ENCODE measurements at regions not wholly inside any gene's neighbourhood (a gene's known extent, or its start where the extent isn't known, plus 50 kb on each side); places are given as distances from the start of the nearest gene placed in this dataset.

DNA sequence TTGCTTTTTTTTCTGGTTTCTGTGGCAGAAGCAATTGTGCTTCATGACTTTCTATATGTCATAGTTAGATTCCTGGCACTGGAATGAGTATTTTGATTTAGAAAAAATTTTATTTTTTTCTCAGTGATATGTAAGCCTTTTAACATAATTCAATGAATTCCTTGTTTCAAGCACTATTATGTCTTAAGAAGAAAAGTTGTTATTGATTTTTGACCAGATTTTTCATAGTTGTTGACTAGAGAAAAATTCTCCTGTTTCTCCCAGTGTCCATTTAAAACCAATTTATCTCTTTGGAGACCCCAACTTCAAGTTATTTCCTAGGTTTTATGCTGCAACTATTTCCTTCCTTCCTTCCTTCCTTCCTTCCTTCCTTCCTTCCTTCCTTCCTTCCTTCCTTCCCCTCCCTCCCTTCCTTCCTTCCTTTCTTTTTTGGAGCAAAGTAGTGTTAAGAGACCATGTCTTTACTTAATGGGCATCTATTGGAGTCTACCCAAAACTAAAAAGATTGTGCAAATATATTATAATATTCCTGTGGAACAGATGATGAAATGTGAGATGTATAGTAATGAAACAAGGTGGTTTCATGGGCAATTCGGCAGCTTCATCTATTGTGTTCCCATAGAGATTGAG lies 346.9 kb downstream of the RNF144B start:
- no peak overlapping the region for H3K4me2 ChIP-seq (ENCODE audit: low read length)
- no peaks in the 10 kb centered on the region for H3K36me3 ChIP-seq (ENCODE audit: control insufficient read depth, low read length)
- no peaks in the 10 kb centered on the region for H4K20me1 ChIP-seq (ENCODE audit: control insufficient read depth, insufficient read depth, low read depth, low read length)
- no peaks in the 10 kb centered on the region for H3K27me3 ChIP-seq (ENCODE audit: control insufficient read depth, low read length)
- no peaks in the 10 kb centered on the region for H3K79me2 ChIP-seq (ENCODE audit: control insufficient read depth, low read length)
- no peaks in the 10 kb centered on the region for H3F3A ChIP-seq (ENCODE audit: control insufficient read depth, insufficient read depth)
- H3K4me1 ChIP-seq (ENCODE audit: control insufficient read depth, low read length), result no peaks in the 10 kb centered on the region
- H3K9me2 ChIP-seq (replicated peaks; ENCODE audit: control insufficient read depth, low read length), result no peaks in the 10 kb centered on the region
- no peaks in the 10 kb centered on the region for H3K9me3 ChIP-seq (ENCODE audit: control insufficient read depth, insufficient read depth, low read length)
- TF ChIP-seq CTCF (IDR thresholded peaks at IDR 0.05; ENCODE audit: low read depth, low read length, poor library complexity, severe bottlenecking) (no peak), EZH2phosphoT487 (IDR thresholded peaks at IDR 0.05; ENCODE audit: borderline replicate concordance, low read length) (no peak)
- no peak overlapping the region for H3K4me3 ChIP-seq (ENCODE audit: low read length)
- no peak overlapping the region for H3K27ac ChIP-seq (ENCODE audit: low read depth, low read length)

DNA sequence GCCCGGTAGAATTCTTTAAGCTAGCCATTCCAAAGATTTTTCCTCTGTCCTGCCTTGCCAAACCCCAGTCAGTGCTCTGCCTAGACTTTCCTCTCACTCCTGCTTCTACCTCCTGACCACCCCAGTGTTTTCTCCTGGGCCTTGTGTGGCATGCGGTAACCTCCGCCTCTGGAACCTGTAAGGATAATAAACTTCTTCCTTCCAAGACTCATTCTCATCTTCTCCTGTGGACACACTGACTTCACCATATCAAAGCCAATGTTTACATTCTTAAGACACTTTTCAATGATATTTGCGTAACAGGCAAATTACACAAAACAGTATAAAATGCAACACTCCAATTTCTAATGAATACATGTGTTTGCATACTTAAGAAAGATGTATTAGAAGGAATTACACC lies 354.6 kb downstream of the RNF144B start:
- Histone ChIP-seq H4K20me1 (ENCODE audit: control insufficient read depth, insufficient read depth, low read depth, low read length) (no peaks in the 10 kb centered on the region), H3K79me2 (ENCODE audit: control insufficient read depth, low read length) (no peaks in the 10 kb centered on the region), H3K9me2 (replicated peaks; ENCODE audit: control insufficient read depth, low read length) (no peaks in the 10 kb centered on the region), H3K36me3 (ENCODE audit: control insufficient read depth, low read length) (no peaks in the 10 kb centered on the region), H3K27me3 (ENCODE audit: control insufficient read depth, low read length) (no peaks in the 10 kb centered on the region), H3K9me3 (ENCODE audit: control insufficient read depth, insufficient read depth, low read length) (no peaks in the 10 kb centered on the region), H3K27ac (ENCODE audit: low read depth, low read length) (no peak overlapping the region), H3F3A (ENCODE audit: control insufficient read depth, insufficient read depth) (no peaks in the 10 kb centered on the region), H3K4me2 (ENCODE audit: low read length) (no peak overlapping the region), H3K4me3 (ENCODE audit: low read length) (no peak overlapping the region), H3K4me1 (ENCODE audit: control insufficient read depth, low read length) (no peaks in the 10 kb centered on the region)
- TF ChIP-seq CTCF (IDR thresholded peaks at IDR 0.05; ENCODE audit: low read depth, low read length, poor library complexity, severe bottlenecking) (no peak), EZH2phosphoT487 (IDR thresholded peaks at IDR 0.05; ENCODE audit: borderline replicate concordance, low read length) (no peak)

DNA sequence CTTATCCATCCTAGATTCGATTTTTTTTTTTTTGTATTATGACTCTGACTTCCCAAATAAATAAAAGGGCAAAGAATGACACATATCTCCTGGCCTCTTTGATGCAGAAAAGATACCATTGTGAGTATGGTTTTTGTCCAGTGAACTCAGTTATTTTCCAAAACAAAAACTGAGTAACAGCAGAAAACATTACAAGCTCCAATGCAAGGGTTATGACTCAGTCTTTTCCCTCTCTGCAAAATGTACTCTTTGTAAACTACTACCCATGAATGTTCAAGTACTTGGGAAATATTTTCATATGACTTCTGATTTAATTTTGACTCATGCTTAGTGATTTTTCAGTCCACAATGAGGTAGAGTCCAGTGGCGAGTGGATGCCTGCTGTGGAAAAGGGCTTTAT lies 355.3 kb downstream of the RNF144B start:
- Histone ChIP-seq H3K36me3 (ENCODE audit: control insufficient read depth, low read length) (no peaks in the 10 kb centered on the region), H3K9me3 (ENCODE audit: control insufficient read depth, insufficient read depth, low read length) (no peaks in the 10 kb centered on the region), H3K4me2 (ENCODE audit: low read length) (no peak overlapping the region), H3F3A (ENCODE audit: control insufficient read depth, insufficient read depth) (no peaks in the 10 kb centered on the region), H3K9me2 (replicated peaks; ENCODE audit: control insufficient read depth, low read length) (no peaks in the 10 kb centered on the region), H3K27me3 (ENCODE audit: control insufficient read depth, low read length) (no peaks in the 10 kb centered on the region), H4K20me1 (ENCODE audit: control insufficient read depth, insufficient read depth, low read depth, low read length) (no peaks in the 10 kb centered on the region), H3K4me3 (ENCODE audit: low read length) (no peak overlapping the region), H3K27ac (ENCODE audit: low read depth, low read length) (no peak overlapping the region), H3K4me1 (ENCODE audit: control insufficient read depth, low read length) (no peaks in the 10 kb centered on the region), H3K79me2 (ENCODE audit: control insufficient read depth, low read length) (no peaks in the 10 kb centered on the region)
- TF ChIP-seq EZH2phosphoT487 (IDR thresholded peaks at IDR 0.05; ENCODE audit: borderline replicate concordance, low read length) (no peak), CTCF (IDR thresholded peaks at IDR 0.05; ENCODE audit: low read depth, low read length, poor library complexity, severe bottlenecking) (no peak)
